PFSK-1 (cell line): ENCODE measurements at regions not wholly inside any gene's neighbourhood (a gene's known extent, or its start where the extent isn't known, plus 50 kb on each side); places are given as distances from the start of the nearest gene placed in this dataset.

Source experiments
- POLR2AphosphoS5 ChIP-seq: IDR thresholded peaks from 2 replicates; pipeline ENCODE4 v1.6.1; 2012; ENCODE audit warnings: low read depth, mild to moderate bottlenecking, control low read depth, low read length, moderate library complexity
- SIN3A ChIP-seq: IDR thresholded peaks from 2 replicates; pipeline ENCODE4 v1.6.1; 2012; ENCODE audit warnings: mild to moderate bottlenecking, low read length, moderate library complexity, borderline replicate concordance; ENCODE audit not compliant: insufficient read depth
- TAF1 ChIP-seq: IDR thresholded peaks from 2 replicates; pipeline ENCODE4 v1.6.1; 2012; ENCODE audit warnings: low read length, control low read depth, borderline replicate concordance; ENCODE audit not compliant: insufficient read depth

- no peak for TF ChIP-seq TAF1
- TF ChIP-seq SIN3A, result no peak
- no peak for TF ChIP-seq POLR2AphosphoS5
These were observed 475.9 kb upstream of the HTR2A start for GRCh38 chr13:47372751-47373150.
